ENCODE measurements at regions not wholly inside any gene's neighbourhood (a gene's known extent, or its start where the extent isn't known, plus 50 kb on each side); places are given as distances from the start of the nearest gene placed in this dataset.

- H3K4me2 ChIP-seq (ENCODE audit: low read length), result no peak overlapping the region
- peaks cover 25% of the 10 kb centered on the region for H3K4me1 ChIP-seq (ENCODE audit: control insufficient read depth, insufficient read depth, low read length)
- H3K4me3 ChIP-seq (ENCODE audit: low read length), result no peak overlapping the region
- H3K36me3 ChIP-seq (ENCODE audit: insufficient read depth, low read length), result no peaks in the 10 kb centered on the region
- no peaks in the 10 kb centered on the region for H3K27me3 ChIP-seq (ENCODE audit: control insufficient read depth, insufficient read depth, low read length)
- H3K9ac ChIP-seq (ENCODE audit: low read depth, low read length), result no peak overlapping the region
- H3K9me3 ChIP-seq (replicated peaks; ENCODE audit: low read length), result no peaks in the 10 kb centered on the region
Observed at GRCh38 chr1:38129473-38129872, 82.9 kb upstream of the POU3F1 start.

GRCh38 chr1:38128926-38129453, 82.4 kb upstream of the POU3F1 start:
- Histone ChIP-seq H3K4me2 (ENCODE audit: low read length) (no peak overlapping the region), H3K4me3 (ENCODE audit: low read length) (no peak overlapping the region), H3K9ac (ENCODE audit: low read depth, low read length) (no peak overlapping the region), H3K27me3 (ENCODE audit: control insufficient read depth, insufficient read depth, low read length) (no peaks in the 10 kb centered on the region), H3K9me3 (replicated peaks; ENCODE audit: low read length) (no peaks in the 10 kb centered on the region), H3K36me3 (ENCODE audit: insufficient read depth, low read length) (no peaks in the 10 kb centered on the region), H3K4me1 (ENCODE audit: control insufficient read depth, insufficient read depth, low read length) (peaks cover 25% of the 10 kb centered on the region)

GRCh38 chr1:38128511-38128910, 81.9 kb upstream of the POU3F1 start:
- Histone ChIP-seq H3K4me1 (ENCODE audit: control insufficient read depth, insufficient read depth, low read length) (peaks cover 24% of the 10 kb centered on the region), H3K9ac (ENCODE audit: low read depth, low read length) (no peak overlapping the region), H3K4me3 (ENCODE audit: low read length) (no peak overlapping the region), H3K36me3 (ENCODE audit: insufficient read depth, low read length) (no peaks in the 10 kb centered on the region), H3K9me3 (replicated peaks; ENCODE audit: low read length) (no peaks in the 10 kb centered on the region), H3K4me2 (ENCODE audit: low read length) (no peak overlapping the region), H3K27me3 (ENCODE audit: control insufficient read depth, insufficient read depth, low read length) (no peaks in the 10 kb centered on the region)

DNA sequence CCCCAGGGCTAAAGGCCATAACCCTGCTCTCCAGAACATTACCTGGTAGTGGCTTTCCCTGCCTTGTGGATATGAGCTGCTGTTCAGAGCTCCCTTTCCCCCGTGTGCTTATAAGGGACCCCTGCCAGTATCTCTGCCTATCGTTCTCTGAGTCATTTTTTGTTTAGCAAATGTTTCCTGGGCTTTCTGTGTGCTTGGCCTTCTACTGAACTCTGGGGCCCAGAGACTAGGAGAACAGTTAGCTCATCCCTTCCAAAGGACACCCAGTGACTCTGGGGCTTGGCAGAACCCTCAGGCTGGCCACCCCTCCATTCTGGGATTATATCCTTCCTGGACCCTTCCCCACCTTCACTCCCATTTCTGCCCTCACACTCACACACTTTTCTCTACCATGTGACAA, 80.8 kb upstream of the POU3F1 start:
- H3K9me3 ChIP-seq (replicated peaks; ENCODE audit: low read length), result no peaks in the 10 kb centered on the region
- no peak overlapping the region for H3K4me2 ChIP-seq (ENCODE audit: low read length)
- H3K4me1 ChIP-seq (ENCODE audit: control insufficient read depth, insufficient read depth, low read length), result peaks cover 13% of the 10 kb centered on the region
- no peak overlapping the region for H3K4me3 ChIP-seq (ENCODE audit: low read length)
- no peaks in the 10 kb centered on the region for H3K27me3 ChIP-seq (ENCODE audit: control insufficient read depth, insufficient read depth, low read length)
- no peak overlapping the region for H3K9ac ChIP-seq (ENCODE audit: low read depth, low read length)
- H3K36me3 ChIP-seq (ENCODE audit: insufficient read depth, low read length), result no peaks in the 10 kb centered on the region

GRCh38 chr1:38126970-38127369, 80.4 kb upstream of the POU3F1 start:
- Histone ChIP-seq H3K9ac (ENCODE audit: low read depth, low read length) (no peak overlapping the region), H3K4me3 (ENCODE audit: low read length) (no peak overlapping the region), H3K27me3 (ENCODE audit: control insufficient read depth, insufficient read depth, low read length) (no peaks in the 10 kb centered on the region), H3K36me3 (ENCODE audit: insufficient read depth, low read length) (no peaks in the 10 kb centered on the region), H3K4me1 (ENCODE audit: control insufficient read depth, insufficient read depth, low read length) (peaks cover 8% of the 10 kb centered on the region), H3K9me3 (replicated peaks; ENCODE audit: low read length) (no peaks in the 10 kb centered on the region), H3K4me2 (ENCODE audit: low read length) (no peak overlapping the region)

DNA sequence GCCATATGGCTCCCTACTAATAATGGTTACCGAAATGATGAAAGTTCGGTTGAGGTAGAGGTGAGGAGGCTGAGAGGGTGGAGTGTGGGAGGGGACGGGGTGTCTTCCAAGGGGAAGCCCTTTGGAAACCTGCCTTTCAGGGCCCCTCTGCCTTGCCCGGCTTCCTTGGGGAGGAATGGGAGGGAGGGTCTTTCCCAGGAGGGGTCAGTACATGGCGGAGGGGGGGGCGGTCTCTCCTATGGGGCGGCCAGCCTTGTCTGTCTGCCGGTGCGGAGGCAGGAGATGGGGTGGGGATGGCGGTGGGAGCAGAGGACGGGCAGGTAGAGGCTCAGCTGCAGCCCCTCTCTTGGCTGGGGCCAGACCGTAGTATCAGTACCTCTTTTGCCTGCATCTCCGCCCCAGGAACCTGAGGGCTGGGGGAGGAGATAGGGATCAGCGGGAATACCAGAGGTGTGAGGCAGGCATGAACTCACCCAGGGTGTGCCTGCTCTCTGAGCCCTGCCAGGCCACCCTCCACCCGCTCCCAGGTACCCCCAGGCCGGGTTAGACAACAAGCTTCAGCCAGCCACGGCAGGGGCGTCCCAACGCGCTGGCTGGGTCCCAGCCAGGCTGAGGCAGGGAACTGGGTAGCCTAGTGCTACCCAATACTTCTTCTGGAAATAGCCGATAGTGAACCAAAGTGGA, 79.4 kb upstream of the POU3F1 start:
- Histone ChIP-seq H3K27me3 (ENCODE audit: control insufficient read depth, insufficient read depth, low read length) (no peaks in the 10 kb centered on the region), H3K4me2 (ENCODE audit: low read length) (no peak overlapping the region), H3K9ac (ENCODE audit: low read depth, low read length) (no peak overlapping the region), H3K4me3 (ENCODE audit: low read length) (no peak overlapping the region), H3K4me1 (ENCODE audit: control insufficient read depth, insufficient read depth, low read length) (peaks cover 7% of the 10 kb centered on the region), H3K9me3 (replicated peaks; ENCODE audit: low read length) (no peaks in the 10 kb centered on the region), H3K36me3 (ENCODE audit: insufficient read depth, low read length) (no peaks in the 10 kb centered on the region)

GRCh38 chr1:38125016-38125415, 78.4 kb upstream of the POU3F1 start:
- no peak overlapping the region for H3K9ac ChIP-seq (ENCODE audit: low read depth, low read length)
- no peak overlapping the region for H3K4me3 ChIP-seq (ENCODE audit: low read length)
- H3K9me3 ChIP-seq (replicated peaks; ENCODE audit: low read length), result no peaks in the 10 kb centered on the region
- H3K4me2 ChIP-seq (ENCODE audit: low read length), result no peak overlapping the region
- no peaks in the 10 kb centered on the region for H3K27me3 ChIP-seq (ENCODE audit: control insufficient read depth, insufficient read depth, low read length)
- H3K36me3 ChIP-seq (ENCODE audit: insufficient read depth, low read length), result no peaks in the 10 kb centered on the region
- H3K4me1 ChIP-seq (ENCODE audit: control insufficient read depth, insufficient read depth, low read length), result no peaks in the 10 kb centered on the region

- Histone ChIP-seq H3K9me3 (replicated peaks; ENCODE audit: low read length) (no peaks in the 10 kb centered on the region), H3K4me2 (ENCODE audit: low read length) (no peak overlapping the region), H3K4me3 (ENCODE audit: low read length) (no peak overlapping the region), H3K9ac (ENCODE audit: low read depth, low read length) (no peak overlapping the region), H3K36me3 (ENCODE audit: insufficient read depth, low read length) (no peaks in the 10 kb centered on the region), H3K27me3 (ENCODE audit: control insufficient read depth, insufficient read depth, low read length) (no peaks in the 10 kb centered on the region), H3K4me1 (ENCODE audit: control insufficient read depth, insufficient read depth, low read length) (no peaks in the 10 kb centered on the region)
Observed at GRCh38 chr1:38123356-38124135, 77.0 kb upstream of the POU3F1 start.

- Histone ChIP-seq H3K36me3 (ENCODE audit: insufficient read depth, low read length) (no peaks in the 10 kb centered on the region), H3K4me3 (ENCODE audit: low read length) (no peak overlapping the region), H3K9me3 (replicated peaks; ENCODE audit: low read length) (no peaks in the 10 kb centered on the region), H3K9ac (ENCODE audit: low read depth, low read length) (no peak overlapping the region), H3K4me1 (ENCODE audit: control insufficient read depth, insufficient read depth, low read length) (no peaks in the 10 kb centered on the region), H3K27me3 (ENCODE audit: control insufficient read depth, insufficient read depth, low read length) (peaks cover 15% of the 10 kb centered on the region), H3K4me2 (ENCODE audit: low read length) (no peak overlapping the region)
Observed at GRCh38 chr1:38121231-38121680, 74.7 kb upstream of the POU3F1 start.

DNA sequence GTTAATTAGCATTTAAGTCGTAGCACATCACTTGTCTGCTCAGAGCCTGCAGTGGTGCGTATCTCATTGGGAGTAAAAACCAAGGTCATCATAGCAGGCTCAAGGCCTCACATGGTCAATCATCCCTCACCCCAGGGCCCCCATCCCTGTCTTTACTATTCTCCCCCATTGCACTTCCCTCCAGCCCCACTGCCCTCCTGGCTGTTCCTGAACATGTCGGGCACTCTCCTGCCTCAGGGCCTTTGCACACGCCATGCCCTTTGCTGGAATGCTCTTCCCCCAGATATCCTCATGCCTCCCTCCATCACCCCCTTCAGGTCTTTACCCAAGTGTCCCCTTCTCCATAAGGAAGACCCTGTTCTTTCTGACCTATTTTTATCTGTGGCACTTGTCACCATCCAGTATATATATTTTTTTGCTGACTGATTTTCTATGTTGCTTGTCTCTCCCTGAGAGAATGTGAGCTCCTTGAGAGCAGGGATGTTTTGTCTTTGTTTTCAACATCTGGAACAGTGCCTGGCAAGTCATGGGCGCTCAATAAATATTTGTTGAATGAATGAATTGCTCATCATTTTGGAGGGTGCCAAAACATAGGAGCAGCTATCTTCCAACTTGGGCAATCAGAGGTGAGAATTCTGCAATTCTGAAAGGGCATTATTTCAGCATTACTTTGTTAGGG, 74.1 kb upstream of the POU3F1 start:
- no peaks in the 10 kb centered on the region for H3K36me3 ChIP-seq (ENCODE audit: insufficient read depth, low read length)
- H3K27me3 ChIP-seq (ENCODE audit: control insufficient read depth, insufficient read depth, low read length), result peaks cover 15% of the 10 kb centered on the region
- no peaks in the 10 kb centered on the region for H3K4me1 ChIP-seq (ENCODE audit: control insufficient read depth, insufficient read depth, low read length)
- no peak overlapping the region for H3K4me3 ChIP-seq (ENCODE audit: low read length)
- no peak overlapping the region for H3K9ac ChIP-seq (ENCODE audit: low read depth, low read length)
- no peak overlapping the region for H3K4me2 ChIP-seq (ENCODE audit: low read length)
- H3K9me3 ChIP-seq (replicated peaks; ENCODE audit: low read length), result no peaks in the 10 kb centered on the region

DNA sequence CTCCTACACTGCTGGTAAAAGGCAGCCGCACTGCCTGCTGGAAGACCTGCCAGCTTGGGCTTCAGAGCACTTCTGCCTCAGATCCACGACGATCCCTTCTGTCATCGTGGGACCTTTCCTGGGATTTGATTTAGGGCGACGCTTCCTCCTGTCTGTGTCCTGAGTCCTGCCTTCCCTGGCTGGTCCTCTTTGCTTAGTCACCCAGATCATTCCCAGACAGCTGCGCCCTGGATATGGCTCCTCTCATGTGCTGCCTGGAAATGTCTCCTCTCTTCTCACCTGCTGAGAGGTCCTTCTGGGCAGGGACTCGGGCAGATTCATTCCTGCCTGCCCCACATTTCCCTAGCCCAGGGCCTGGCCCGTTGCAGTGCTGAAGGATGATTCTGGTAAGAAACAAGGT, 72.4 kb upstream of the POU3F1 start:
- H3K4me3 ChIP-seq (ENCODE audit: low read length), result no peak overlapping the region
- peaks cover 15% of the 10 kb centered on the region for H3K27me3 ChIP-seq (ENCODE audit: control insufficient read depth, insufficient read depth, low read length)
- no peaks in the 10 kb centered on the region for H3K36me3 ChIP-seq (ENCODE audit: insufficient read depth, low read length)
- no peak overlapping the region for H3K9ac ChIP-seq (ENCODE audit: low read depth, low read length)
- H3K4me1 ChIP-seq (ENCODE audit: control insufficient read depth, insufficient read depth, low read length), result peaks cover 9% of the 10 kb centered on the region
- H3K9me3 ChIP-seq (replicated peaks; ENCODE audit: low read length), result no peaks in the 10 kb centered on the region
- H3K4me2 ChIP-seq (ENCODE audit: low read length), result no peak overlapping the region
